ENCODE measurements at regions not wholly inside any gene's neighbourhood (a gene's known extent, or its start where the extent isn't known, plus 50 kb on each side); places are given as distances from the start of the nearest gene placed in this dataset.

GRCh38 chrX:78378476-78379115, 51.2 kb upstream of the CYSLTR1 start:
- RAD21 ChIA-PET (ENCODE audit: unreplicated experiment): no interaction called here
- Histone ChIP-seq H3K36me3 (ENCODE audit: control insufficient read depth in 2 of 2, insufficient read depth in 2 of 2, low read length in 1 of 2) (no peaks in the 10 kb centered on the region), H3K9ac (ENCODE audit: control insufficient read depth, insufficient read depth, low read length) (no peak overlapping the region), H3K4me1 (ENCODE audit: control insufficient read depth, insufficient read depth, low read length) (no peaks in the 10 kb centered on the region), H4K20me1 (ENCODE audit: control insufficient read depth, insufficient read depth) (no peaks in the 10 kb centered on the region), H3K9me3 (replicated peaks; ENCODE audit: control insufficient read depth, insufficient read depth, low read length) (no peaks in the 10 kb centered on the region; the same call in 2 of the 3 replicates), H3K4me2 (ENCODE audit: control insufficient read depth, insufficient read depth) (no peak overlapping the region), H3K79me2 (ENCODE audit: control insufficient read depth, insufficient read depth, low read length) (no peaks in the 10 kb centered on the region), H2AFZ (ENCODE audit: control insufficient read depth, low read depth, low read length) (no peak overlapping the region), H3K27ac (ENCODE audit: control insufficient read depth, insufficient read depth) (no peak overlapping the region), H3K27me3 (replicated peaks in 1 of 2; ENCODE audit: control insufficient read depth in 2 of 2, insufficient read depth in 2 of 2, low read length in 1 of 2) (no peaks in the 10 kb centered on the region), H3K4me3 (no peak overlapping the region)
- SMC1A ChIA-PET (ENCODE audit: uncharacterized antibody, unreplicated experiment): no interaction called here
- POLR2A ChIA-PET: no interaction called here
- ATAC-seq: no peak
- in situ Hi-C loops (cut with MboI) (no loop called here), intact Hi-C loops (cut with micrococcal nuclease; ENCODE audit: unreplicated experiment) (no loop called here)
- no peak for FAIRE-seq
- CTCF ChIA-PET: no interaction called here
- BruUV-seq (replicated peaks): no TSS peak
- 33% methylated on average over 2 of the region's 2 CpGs for WGBS (ENCODE audit: insufficient coverage, insufficient replicate concordance, low lambda C conversion rate, missing lambda C conversion rate)
- DNase-seq (ENCODE audit: low read depth, low spot score): no peak
- no peak for TF ChIP-seq SRF (IDR thresholded peaks at IDR 0.05; ENCODE audit: low read depth in 2 of 2, low read length in 2 of 2)
- no peak for TF ChIP-seq ZZZ3 (IDR thresholded peaks at IDR 0.05; ENCODE audit: control insufficient read depth, insufficient read length, low read depth)
- no peak for TF ChIP-seq BCL3 (IDR thresholded peaks at IDR 0.05; ENCODE audit: borderline replicate concordance, insufficient read depth, low read depth, low read length, poor library complexity, severe bottlenecking)
- no peak for TF ChIP-seq NR2C1 (IDR thresholded peaks at IDR 0.05)
- no peak for TF ChIP-seq IKZF2 (IDR thresholded peaks at IDR 0.05)
- TF ChIP-seq EED (IDR thresholded peaks at IDR 0.05; ENCODE audit: low read depth): no peak
- no peak for TF ChIP-seq CUX1 (IDR thresholded peaks at IDR 0.05; ENCODE audit: insufficient replicate concordance, low read depth, low read length)
- no peak for TF ChIP-seq JUNB (IDR thresholded peaks at IDR 0.05)
- no peak for TF ChIP-seq SIX5 (IDR thresholded peaks at IDR 0.05; ENCODE audit: low read depth, low read length, severe bottlenecking)
- no peak for TF ChIP-seq USF2 (IDR thresholded peaks at IDR 0.05; ENCODE audit: borderline replicate concordance, low read depth, low read length)
- no peak for TF ChIP-seq SKIL (IDR thresholded peaks at IDR 0.05; ENCODE audit: low read depth, poor library complexity, severe bottlenecking)
- TF ChIP-seq JUND (IDR thresholded peaks at IDR 0.05; ENCODE audit: low read depth, low read length): no peak
- no peak for TF ChIP-seq RBBP5 (conservative IDR thresholded peaks at IDR 0.05)
